MM.1S (cell line): ENCODE measurements at regions not wholly inside any gene's neighbourhood (a gene's known extent, or its start where the extent isn't known, plus 50 kb on each side); places are given as distances from the start of the nearest gene placed in this dataset.

Source experiments
- DNase-seq: peaks from one replicate; pipeline ENCODE4 v3.0.0-alpha.2; 2015
- H2AFZ ChIP-seq: fragments of 300-600 bp; sonication (generic); 2 replicates; pipeline ENCODE4 v1.6.0; 2016; ENCODE audit warnings: antibody characterized with exemption, low read length
- H3F3A ChIP-seq: fragments of 300-600 bp; sonication (generic); 2 replicates; pipeline ENCODE4 v1.6.1; 2016; ENCODE audit warnings: mild to moderate bottlenecking, antibody characterized with exemption, low read length, moderate library complexity, mixed read lengths; ENCODE audit not compliant: insufficient read depth
- H3K27ac ChIP-seq: fragments of 300-600 bp; sonication (generic); 2 replicates; pipeline ENCODE4 v1.5.1; 2016; ENCODE audit warnings: mild to moderate bottlenecking, low read length
- H3K27me3 ChIP-seq: fragments of 300-600 bp; sonication (generic); replicated peaks from 2 replicates; pipeline ENCODE4 v1.6.0; 2016; ENCODE audit warnings: low read length; ENCODE audit not compliant: insufficient read depth
- H3K36me3 ChIP-seq: fragments of 300-600 bp; sonication (generic); replicated peaks from 2 replicates; pipeline ENCODE4 v1.6.1; 2016; ENCODE audit warnings: mild to moderate bottlenecking, low read length, mixed read lengths; ENCODE audit not compliant: insufficient read depth
- H3K4me1 ChIP-seq: fragments of 300-600 bp; sonication (generic); 2 replicates; pipeline ENCODE4 v1.6.1; 2016; ENCODE audit warnings: low read length, mixed read lengths
- H3K4me2 ChIP-seq: fragments of 300-600 bp; sonication (generic); 2 replicates; pipeline ENCODE4 v1.6.0; 2016; ENCODE audit warnings: low read depth, low read length
- H3K4me3 ChIP-seq: fragments of 300-600 bp; sonication (generic); 2 replicates; pipeline ENCODE4 v1.5.1; 2016; ENCODE audit warnings: low read length, mixed read lengths
- H3K79me2 ChIP-seq: fragments of 300-600 bp; sonication (generic); 2 replicates; pipeline ENCODE4 v1.6.1; 2016; ENCODE audit warnings: mixed run types, low read length, mixed read lengths
- H3K9ac ChIP-seq: fragments of 300-600 bp; sonication (generic); 2 replicates; pipeline ENCODE4 v1.6.1; 2016; ENCODE audit warnings: low read length, mixed read lengths
- H3K9me2 ChIP-seq: fragments of 300-600 bp; sonication (generic); replicated peaks from 2 replicates; pipeline ENCODE4 v1.6.1; 2016; ENCODE audit warnings: mild to moderate bottlenecking, low read length, mixed read lengths; ENCODE audit not compliant: insufficient read depth
- H3K9me3 ChIP-seq: fragments of 300-600 bp; sonication (generic); replicated peaks from 2 replicates; pipeline ENCODE4 v1.6.1; 2016; ENCODE audit warnings: mild to moderate bottlenecking, low read length, mixed read lengths; ENCODE audit not compliant: insufficient read depth
- H4K20me1 ChIP-seq: fragments of 300-600 bp; sonication (generic); 2 replicates; pipeline ENCODE4 v1.6.1; 2016; ENCODE audit warnings: mild to moderate bottlenecking, low read length, moderate library complexity, mixed read lengths; ENCODE audit not compliant: insufficient read depth
- CTCF ChIP-seq: fragments of 300-600 bp; sonication (generic); IDR thresholded peaks from 2 replicates; pipeline ENCODE4 v1.5.1; 2016; ENCODE audit warnings: antibody characterized with exemption, low read length, mixed read lengths
- EZH2 ChIP-seq: fragments of 300-600 bp; sonication (generic); optimal IDR thresholded peaks from 2 replicates; pipeline ENCODE3; 2017; ENCODE audit warnings: low read depth, mild to moderate bottlenecking, antibody characterized with exemption, low read length, mixed read lengths
- EZH2phosphoT487 ChIP-seq: fragments of 300-600 bp; sonication (generic); IDR thresholded peaks from 2 replicates; pipeline ENCODE4 v1.6.1; 2018; ENCODE audit warnings: antibody characterized with exemption, low read length

GRCh38 chr17:71398800-71399219, 722.0 kb upstream of the SOX9 start:
- no peak overlapping the region for H3K4me2 ChIP-seq
- no peaks in the 10 kb centered on the region for H3K9me3 ChIP-seq
- DNase-seq, result no peak
- no peaks in the 10 kb centered on the region for H3K36me3 ChIP-seq
- TF ChIP-seq CTCF, result no peak
- no peak for TF ChIP-seq EZH2phosphoT487
- no peak for TF ChIP-seq EZH2
- H3K9ac ChIP-seq, result no peak overlapping the region
- no peak overlapping the region for H3K4me3 ChIP-seq
- no peaks in the 10 kb centered on the region for H3F3A ChIP-seq
- H3K4me1 ChIP-seq, result peaks cover 3% of the 10 kb centered on the region; the same call in 1 of the 2 replicates
- no peaks in the 10 kb centered on the region for H3K9me2 ChIP-seq
- no peaks in the 10 kb centered on the region for H3K79me2 ChIP-seq
- no peaks in the 10 kb centered on the region for H4K20me1 ChIP-seq
- H2AFZ ChIP-seq, result no peak overlapping the region
- H3K27ac ChIP-seq, result no peak overlapping the region
- H3K27me3 ChIP-seq, result no peaks in the 10 kb centered on the region

GRCh38 chr17:71399221-71399620, 721.6 kb upstream of the SOX9 start:
- no peaks in the 10 kb centered on the region for H3F3A ChIP-seq
- no peaks in the 10 kb centered on the region for H3K9me3 ChIP-seq
- no peaks in the 10 kb centered on the region for H3K9me2 ChIP-seq
- H4K20me1 ChIP-seq, result no peaks in the 10 kb centered on the region
- H3K9ac ChIP-seq, result no peak overlapping the region
- TF ChIP-seq EZH2 (no peak), EZH2phosphoT487 (no peak), CTCF (no peak)
- H3K79me2 ChIP-seq, result no peaks in the 10 kb centered on the region
- H2AFZ ChIP-seq, result no peak overlapping the region
- no peak overlapping the region for H3K27ac ChIP-seq
- no peak overlapping the region for H3K4me2 ChIP-seq
- H3K27me3 ChIP-seq, result no peaks in the 10 kb centered on the region
- no peak overlapping the region for H3K4me3 ChIP-seq
- peaks cover 3% of the 10 kb centered on the region; the same call in 1 of the 2 replicates for H3K4me1 ChIP-seq
- DNase-seq, result no peak
- H3K36me3 ChIP-seq, result no peaks in the 10 kb centered on the region

GRCh38 chr17:71399649-71400048, 721.2 kb upstream of the SOX9 start:
- H3K4me3 ChIP-seq, result no peak overlapping the region
- TF ChIP-seq EZH2phosphoT487 (no peak), EZH2 (no peak), CTCF (no peak)
- H3K36me3 ChIP-seq, result no peaks in the 10 kb centered on the region
- no peaks in the 10 kb centered on the region for H4K20me1 ChIP-seq
- H3K4me1 ChIP-seq, result peaks cover 3% of the 10 kb centered on the region; the same call in 1 of the 2 replicates
- no peak overlapping the region for H3K4me2 ChIP-seq
- no peaks in the 10 kb centered on the region for H3K9me3 ChIP-seq
- H3F3A ChIP-seq, result no peaks in the 10 kb centered on the region
- no peak for DNase-seq
- no peaks in the 10 kb centered on the region for H3K27me3 ChIP-seq
- H3K9ac ChIP-seq, result no peak overlapping the region
- no peak overlapping the region for H2AFZ ChIP-seq
- no peak overlapping the region for H3K27ac ChIP-seq
- no peaks in the 10 kb centered on the region for H3K79me2 ChIP-seq
- H3K9me2 ChIP-seq, result no peaks in the 10 kb centered on the region
